ENCODE measurements at regions not wholly inside any gene's neighbourhood (a gene's known extent, or its start where the extent isn't known, plus 50 kb on each side); places are given as distances from the start of the nearest gene placed in this dataset.

- Histone ChIP-seq H3K36me3 (ENCODE audit: control insufficient read depth in 2 of 4, insufficient read depth in 4 of 4, low read length in 3 of 4) (no peaks in the 10 kb centered on the region), H3K79me2 (ENCODE audit: control insufficient read depth in 1 of 2, insufficient read depth in 2 of 2, low read length in 2 of 2) (no peaks in the 10 kb centered on the region), H3K23me2 (ENCODE audit: low read depth, low read length) (no peaks in the 10 kb centered on the region), H3K14ac (ENCODE audit: insufficient read length) (no peak overlapping the region), H3K4me2 (ENCODE audit: insufficient read depth in 1 of 2, low read depth in 2 of 2, low read length in 2 of 2) (no peak overlapping the region), H3K18ac (ENCODE audit: extremely low read depth, low read length) (no peak overlapping the region), H2BK12ac (ENCODE audit: low read depth, low read length) (no peak overlapping the region), H2BK20ac (ENCODE audit: low read length) (no peak overlapping the region), H2BK5ac (ENCODE audit: low read depth, low read length) (no peak overlapping the region), H3K27ac (ENCODE audit: low read depth, low read length) (no peak overlapping the region), H3K56ac (replicated peaks; ENCODE audit: insufficient read length, low read depth, low read length) (no peak overlapping the region), H3K9ac (replicated peaks in 1 of 4; ENCODE audit: extremely low read depth in 1 of 4, low read depth in 3 of 4, low read length in 3 of 4) (no peak overlapping the region), H4K8ac (ENCODE audit: extremely low read depth, insufficient read depth, low read length) (no peak overlapping the region), H2BK15ac (ENCODE audit: low read length) (no peak overlapping the region), H3K9me3 (ENCODE audit: insufficient read depth in 2 of 2, low read depth in 1 of 2, low read length in 1 of 2) (no peaks in the 10 kb centered on the region), H3K4me3 (ENCODE audit: extremely low read depth in 1 of 4, insufficient read depth in 2 of 4, low read depth in 3 of 4, low read length in 4 of 4) (no peak overlapping the region), H4K5ac (ENCODE audit: insufficient read length, low read depth, low read length) (no peak overlapping the region), H2AK5ac (ENCODE audit: low read depth, low read length) (no peak overlapping the region), H3K23ac (ENCODE audit: insufficient read length) (no peak overlapping the region), H3K79me1 (ENCODE audit: low read depth, low read length) (no peaks in the 10 kb centered on the region), H3K27me3 (replicated peaks in 1 of 4; ENCODE audit: control insufficient read depth in 3 of 4, extremely low read depth in 1 of 4, insufficient read depth in 3 of 4, low read length in 3 of 4) (no peaks in the 10 kb centered on the region), H2AFZ (ENCODE audit: low read length) (no peak overlapping the region), H3K4me1 (replicated peaks in 1 of 4; ENCODE audit: control insufficient read depth in 3 of 4, insufficient read depth in 4 of 4, low read length in 3 of 4) (no peaks in the 10 kb centered on the region), H4K91ac (replicated peaks; ENCODE audit: insufficient read length, low read length) (no peak overlapping the region), H4K20me1 (replicated peaks in 1 of 2; ENCODE audit: control insufficient read depth in 1 of 2, insufficient read depth in 2 of 2, low read length in 2 of 2) (no peaks in the 10 kb centered on the region), H2BK120ac (replicated peaks; ENCODE audit: low read depth, low read length) (no peak overlapping the region), H3K4ac (replicated peaks; ENCODE audit: insufficient read length, low read depth, low read length) (no peak overlapping the region)
- 87% methylated on average over 10 of the region's 10 CpGs; no CpG with 5 or more reads in 1 of the 2 experiments for WGBS, 2 experiments (ENCODE audit: extremely low coverage in 1 of 2, insufficient coverage in 1 of 2, insufficient read length in 1 of 2, insufficient replicate concordance in 2 of 2, low coverage in 1 of 2, low lambda C conversion rate in 2 of 2, missing lambda C conversion rate in 1 of 2)
- POLR2A ChIA-PET (ENCODE audit: partially characterized antibody) = interaction anchor here (0.6 kb wide), 1 partner anchor 245 kb away, joined by 3 read pairs; no protein-coding TSS in a partner anchor
- no peak for DNase-seq (ENCODE audit: low read depth in 1 of 2, low spot score in 2 of 2)
- no peak for FAIRE-seq
- CTCF ChIA-PET (ENCODE audit: partially characterized antibody) = interaction anchor here (1.0 to 2.4 kb wide), 5 partner anchors 8 to 323 kb away, joined by 3 to 5 read pairs (median 3); no protein-coding TSS in a partner anchor
- TF ChIP-seq JUN (IDR thresholded peaks at IDR 0.05; ENCODE audit: low read depth, low read length) (no peak), FOSL1 (IDR thresholded peaks at IDR 0.05; ENCODE audit: insufficient read depth, low read depth, low read length) (no peak), NRF1 (IDR thresholded peaks at IDR 0.05; ENCODE audit: low read depth, low read length) (no peak), CTBP2 (IDR thresholded peaks at IDR 0.05; ENCODE audit: borderline replicate concordance, insufficient read depth, insufficient read length, low read length) (no peak), TBP (IDR thresholded peaks at IDR 0.05; ENCODE audit: low read depth, low read length) (no peak), MAX (IDR thresholded peaks at IDR 0.05) (no peak), GABPA (IDR thresholded peaks at IDR 0.05; ENCODE audit: borderline replicate concordance, insufficient read depth, low read length) (no peak), BACH1 (IDR thresholded peaks at IDR 0.05; ENCODE audit: low read length) (no peak), CEBPB (IDR thresholded peaks at IDR 0.05; ENCODE audit: low read depth, low read length) (no peak), EGR1 (IDR thresholded peaks at IDR 0.05; ENCODE audit: borderline replicate concordance, low read depth, low read length) (no peak), ASH2L (IDR thresholded peaks at IDR 0.05; ENCODE audit: low read length) (no peak), RNF2 (IDR thresholded peaks at IDR 0.05; ENCODE audit: borderline replicate concordance, low read depth, low read length, missing control alignments, poor library complexity, severe bottlenecking) (no peak), SIN3A (conservative IDR thresholded peaks at IDR 0.05 in 1 of 2, IDR thresholded peaks at IDR 0.05 in 1 of 2; ENCODE audit: low read depth in 1 of 2, low read length in 2 of 2) (no peak), MAFK (IDR thresholded peaks at IDR 0.05; ENCODE audit: low read depth, low read length) (no peak)
Measured at GRCh38 chr16:54212893-54213292, 73.7 kb downstream of the IRX3 start.

All from H1 (cell line).